CD4-positive, alpha-beta T cell (primary cell): ENCODE measurements at regions not wholly inside any gene's neighbourhood (a gene's known extent, or its start where the extent isn't known, plus 50 kb on each side); places are given as distances from the start of the nearest gene placed in this dataset.

Experiments used
- ATAC-seq: fragments of 200-7000 bp; cut with Tn5 transposase; one replicate; pipeline ENCODE4 v1.10.0; 2022; ENCODE audit warnings: mild to moderate bottlenecking; ENCODE audit not compliant: poor library complexity
- CTCF ChIA-PET: fragments of 350-600 bp; sonication (Branson Sonifier 250); formaldehyde crosslinking; loops from one replicate; lab custom pipeline; 2021; ENCODE audit warnings: antibody characterized with exemption, inconsistent platforms; lab: Charles Lee
- POLR2A ChIA-PET: fragments of 350-600 bp; sonication (Branson Sonifier 250); formaldehyde crosslinking; loops from one replicate; lab custom pipeline; 2021; ENCODE audit warnings: antibody characterized with exemption, inconsistent platforms; lab: Charles Lee
- DNase-seq, 14 experiments: peaks; one replicate each; pipeline ENCODE4 v3.0.0-alpha.2; 2013 to 2020; ENCODE audit warnings: mixed read lengths in 2 of 14
- H3K27ac ChIP-seq, 2 donors: one replicate each; pipeline versions ENCODE4 v1.5.1 to v1.7.0; 2013; ENCODE audit warnings: low read length in 2 of 2, low read depth in 1 of 2, mild to moderate bottlenecking in 1 of 2
- H3K27me3 ChIP-seq, 2 experiments: 1 replicate in 1 of 2; 2 replicates in 1 of 2; pipeline versions ENCODE4 v1.6.1 to v1.7.0; 2013; ENCODE audit warnings: low read length in 2 of 2, control low read depth in 1 of 2, mild to moderate bottlenecking in 1 of 2, moderate library complexity in 1 of 2; ENCODE audit not compliant: insufficient read depth in 2 of 2, control insufficient read depth in 1 of 2
- H3K36me3 ChIP-seq: one replicate; pipeline ENCODE4 v1.6.1; 2013; ENCODE audit warnings: low read length, control low read depth; ENCODE audit not compliant: insufficient read depth
- H3K4me1 ChIP-seq: one replicate; pipeline ENCODE4 v1.6.1; 2013; ENCODE audit warnings: low read length, control low read depth; ENCODE audit not compliant: insufficient read depth
- H3K4me3 ChIP-seq: one replicate; pipeline ENCODE4 v1.5.1; 2013; ENCODE audit warnings: mild to moderate bottlenecking, low read length, moderate library complexity
- H3K9me3 ChIP-seq, 2 experiments: 1 replicate in 1 of 2; 2 replicates in 1 of 2; pipeline versions ENCODE4 v1.6.1 to v1.7.0; 2013; ENCODE audit warnings: low read length in 2 of 2, mild to moderate bottlenecking in 2 of 2, control low read depth in 1 of 2, moderate library complexity in 1 of 2; ENCODE audit not compliant: control insufficient read depth in 1 of 2, insufficient read depth in 1 of 2
- H3K27ac Mint-ChIP-seq: one replicate; pipeline ENCODE4 v1.8.0; 2020; ENCODE audit warnings: mixed read lengths
- H3K27me3 Mint-ChIP-seq: one replicate; pipeline ENCODE4 v1.8.0; 2021; ENCODE audit warnings: mixed read lengths
- H3K36me3 Mint-ChIP-seq: one replicate; pipeline ENCODE4 v1.8.0; 2021; ENCODE audit warnings: low read depth, mixed read lengths
- H3K4me1 Mint-ChIP-seq: one replicate; pipeline ENCODE4 v1.8.0; 2021; ENCODE audit warnings: low read depth, mixed read lengths
- H3K4me3 Mint-ChIP-seq: one replicate; pipeline ENCODE4 v1.8.0; 2020; ENCODE audit warnings: mild to moderate bottlenecking, mixed read lengths
- H3K9me3 Mint-ChIP-seq: one replicate; pipeline ENCODE4 v1.8.0; 2020; ENCODE audit warnings: mixed read lengths
- CTCF ChIP-seq: fragments of 200-600 bp; IDR thresholded peaks from one replicate; pipeline ENCODE4 v1.8.0; 2022; ENCODE audit warnings: antibody characterized with exemption, mild to moderate bottlenecking
- intact Hi-C, 2 experiments: fragments of 100-400 bp; cut with DNase I in 1 of 2; cut with micrococcal nuclease in 1 of 2; formaldehyde crosslinking; loops; one replicate each; pipeline versions ENCODE4 v1.15.1 to v1.9.0; 2023 to 2025; cut with DNase I, micrococcal nuclease

GRCh38 chr14:89543425-89543790, 126.4 kb upstream of the FOXN3 start:
- no peak overlapping the region for H3K4me3 ChIP-seq
- ChIA-PET CTCF (interaction anchor here (1.4 kb wide), 1 partner anchor 132 kb away, joined by 3 read pairs; no protein-coding TSS in a partner anchor), POLR2A (interaction anchor here (0.6 to 1.5 kb wide), 3 partner anchors 8 to 177 kb away, joined by 3 to 4 read pairs (median 4); no protein-coding TSS in a partner anchor)
- TF ChIP-seq CTCF = no peak
- H3K4me1 ChIP-seq = peaks cover 23% of the 10 kb centered on the region
- Mint-ChIP-seq H3K4me1 (peaks cover 60% of the 10 kb centered on the region), H3K4me3 (no peak overlapping the region), H3K36me3 (peaks cover 25% of the 10 kb centered on the region), H3K27ac (peak overlapping the region; percentile 35), H3K27me3 (no peaks in the 10 kb centered on the region), H3K9me3 (no peaks in the 10 kb centered on the region)
- H3K9me3 ChIP-seq = no peaks in the 10 kb centered on the region
- H3K27ac ChIP-seq = no peak overlapping the region
- peaks cover 11% of the 10 kb centered on the region for H3K36me3 ChIP-seq
- no peak for DNase-seq
- intact Hi-C loops = no loop called here
- H3K27me3 ChIP-seq = no peaks in the 10 kb centered on the region
- ATAC-seq = no peak

- H3K4me3 ChIP-seq = no peak overlapping the region
- peaks cover 7% of the 10 kb centered on the region for H3K36me3 ChIP-seq
- no peaks in the 10 kb centered on the region for H3K27me3 ChIP-seq
- Mint-ChIP-seq H3K4me1 (peaks cover 63% of the 10 kb centered on the region), H3K36me3 (peaks cover 23% of the 10 kb centered on the region), H3K27ac (peak overlapping the region; percentile 35), H3K4me3 (no peak overlapping the region), H3K27me3 (no peaks in the 10 kb centered on the region), H3K9me3 (no peaks in the 10 kb centered on the region)
- no peak overlapping the region for H3K27ac ChIP-seq
- intact Hi-C loops = no loop called here
- CTCF ChIA-PET = interaction anchor here (0.5 kb wide), 1 partner anchor 87 kb away, joined by 4 read pairs; no protein-coding TSS in a partner anchor
- DNase-seq = no peak
- H3K4me1 ChIP-seq = peaks cover 23% of the 10 kb centered on the region
- no peak for TF ChIP-seq CTCF
- no peak for ATAC-seq
- POLR2A ChIA-PET = interaction anchor here (0.6 to 1.5 kb wide), 5 partner anchors 8 to 412 kb away, joined by 3 to 4 read pairs (median 3); no protein-coding TSS in a partner anchor
- H3K9me3 ChIP-seq = no peaks in the 10 kb centered on the region
These were observed 125.9 kb upstream of the FOXN3 start for GRCh38 chr14:89542786-89543424.

GRCh38 chr14:89540830-89541470, 123.9 kb upstream of the FOXN3 start:
- no peaks in the 10 kb centered on the region for H3K27me3 Mint-ChIP-seq
- Histone ChIP-seq H3K4me3 (no peak overlapping the region), H3K9me3 (no peaks in the 10 kb centered on the region), H3K4me1 (peaks cover 21% of the 10 kb centered on the region), H3K36me3 (peaks cover 4% of the 10 kb centered on the region), H3K27me3 (no peaks in the 10 kb centered on the region), H3K27ac (no peak overlapping the region)
- peaks cover 28% of the 10 kb centered on the region for H3K36me3 Mint-ChIP-seq
- POLR2A ChIA-PET = no interaction called here
- H3K4me1 Mint-ChIP-seq = peaks cover 75% of the 10 kb centered on the region
- no peak for DNase-seq
- no peak for TF ChIP-seq CTCF
- no peak for ATAC-seq
- CTCF ChIA-PET = interaction anchor here (1.1 kb wide), 1 partner anchor 514 kb away, joined by 3 read pairs; no protein-coding TSS in a partner anchor
- intact Hi-C loops = no loop called here
- H3K27ac Mint-ChIP-seq = no peak overlapping the region
- no peaks in the 10 kb centered on the region for H3K9me3 Mint-ChIP-seq
- no peak overlapping the region for H3K4me3 Mint-ChIP-seq
